HEK293 (cell line): ENCODE measurements at regions not wholly inside any gene's neighbourhood (a gene's known extent, or its start where the extent isn't known, plus 50 kb on each side); places are given as distances from the start of the nearest gene placed in this dataset.

Experiments used
- CTCF ChIA-PET: fragments of 350-600 bp; formaldehyde crosslinking; extraction: SDS; loops from one replicate; lab custom pipeline; 2021; ENCODE audit warnings: antibody characterized with exemption; lab: Yijun Ruan, JAX
- POLR2A ChIA-PET: fragments of 300-600 bp; formaldehyde crosslinking; extraction: SDS; loops from one replicate; lab custom pipeline; 2020; ENCODE audit warnings: antibody characterized with exemption, inconsistent platforms; lab: Yijun Ruan, JAX
- H3K27ac ChIP-seq: fragments of 200-500 bp; sonication (Bioruptor generic); 2 replicates; pipeline ENCODE4 v1.5.1; 2014; ENCODE audit warnings: low read depth, low read length, control low read depth, inconsistent platforms; ENCODE audit errors: extremely low read depth
- H3K36me3 ChIP-seq, 2 experiments: fragments of 200-500 bp in 1 of 2; sonication (Bioruptor generic) in 1 of 2; 1 replicate in 1 of 2; 2 replicates in 1 of 2; pipeline ENCODE4 v1.5.1; 2014 to 2017; ENCODE audit warnings: inconsistent platforms in 2 of 2, low read length in 2 of 2; ENCODE audit not compliant: control insufficient read depth in 2 of 2, insufficient read depth in 1 of 2
- H3K4me1 ChIP-seq: fragments of 200-500 bp; sonication (Bioruptor generic); 2 replicates; pipeline ENCODE4 v1.5.1; 2014; ENCODE audit warnings: mild to moderate bottlenecking, low read length, inconsistent platforms; ENCODE audit not compliant: control insufficient read depth, insufficient read depth
- H3K4me3 ChIP-seq: 2 replicates; pipeline ENCODE4 v1.5.1; 2011; ENCODE audit warnings: low read depth, mild to moderate bottlenecking, control low read depth, low read length, moderate library complexity
- H3K9me3 ChIP-seq: fragments of 200-500 bp; sonication (Bioruptor generic); 2 replicates; pipeline ENCODE4 v1.5.1; 2014; ENCODE audit warnings: low read depth, low read length, inconsistent platforms; ENCODE audit not compliant: control insufficient read depth, insufficient read depth
- BCL11A ChIP-seq: fragments of 450-650 bp; formaldehyde crosslinking; IDR thresholded peaks from 2 replicates; pipeline ENCODE4 v1.5.1; 2016; ENCODE audit warnings: low read depth, missing biosample characterization, missing genetic modification characterization
- GFI1B ChIP-seq: fragments of 450-650 bp; formaldehyde crosslinking; IDR thresholded peaks from 2 replicates; pipeline ENCODE4 v1.5.1; 2016; ENCODE audit warnings: missing biosample characterization, missing genetic modification characterization
- GLIS2 ChIP-seq: fragments of 450-650 bp; formaldehyde crosslinking; IDR thresholded peaks from 2 replicates; pipeline ENCODE4 v1.5.1; 2016; ENCODE audit warnings: missing biosample characterization, missing genetic modification characterization
- KLF7 ChIP-seq: fragments of 450-650 bp; formaldehyde crosslinking; IDR thresholded peaks from 2 replicates; pipeline ENCODE4 v1.5.1; 2016; ENCODE audit warnings: missing biosample characterization, missing genetic modification characterization, borderline replicate concordance
- MYNN ChIP-seq: fragments of 450-650 bp; formaldehyde crosslinking; IDR thresholded peaks from 2 replicates; pipeline ENCODE4 v1.5.1; 2016; ENCODE audit warnings: missing biosample characterization, missing genetic modification characterization, borderline replicate concordance
- RBAK ChIP-seq: fragments of 450-650 bp; formaldehyde crosslinking; IDR thresholded peaks from 2 replicates; pipeline ENCODE4 v1.5.1; 2016; ENCODE audit warnings: missing biosample characterization, missing genetic modification characterization
- SCRT1 ChIP-seq: fragments of 450-650 bp; formaldehyde crosslinking; IDR thresholded peaks from 2 replicates; pipeline ENCODE4 v1.5.1; 2016; ENCODE audit warnings: missing biosample characterization, missing genetic modification characterization, borderline replicate concordance
- SETDB1 ChIP-seq: IDR thresholded peaks from one replicate; pipeline ENCODE4 v1.6.1; 2017; ENCODE audit warnings: mild to moderate bottlenecking, low read length, moderate library complexity, mixed read lengths; ENCODE audit not compliant: insufficient read length
- ZBTB21 ChIP-seq: fragments of 450-650 bp; formaldehyde crosslinking; IDR thresholded peaks from 2 replicates; pipeline ENCODE4 v1.5.1; 2017; ENCODE audit warnings: missing biosample characterization, missing genetic modification characterization
- ZBTB8A ChIP-seq: fragments of 450-650 bp; formaldehyde crosslinking; IDR thresholded peaks from 2 replicates; pipeline ENCODE4 v1.5.1; 2016; ENCODE audit warnings: missing biosample characterization, missing genetic modification characterization
- ZIC2 ChIP-seq: fragments of 450-650 bp; formaldehyde crosslinking; IDR thresholded peaks from 2 replicates; pipeline ENCODE4 v1.5.1; 2016; ENCODE audit warnings: missing biosample characterization, missing genetic modification characterization
- ZNF112 ChIP-seq: fragments of 450-650 bp; formaldehyde crosslinking; IDR thresholded peaks from 2 replicates; pipeline ENCODE4 v1.5.0; 2017; ENCODE audit warnings: missing biosample characterization, missing genetic modification characterization
- ZNF157 ChIP-seq: fragments of 450-650 bp; formaldehyde crosslinking; IDR thresholded peaks from 2 replicates; pipeline ENCODE4 v1.5.1; 2016; ENCODE audit warnings: missing biosample characterization, missing genetic modification characterization
- ZNF239 ChIP-seq: fragments of 450-650 bp; formaldehyde crosslinking; IDR thresholded peaks from 2 replicates; pipeline ENCODE4 v1.5.1; 2016; ENCODE audit warnings: missing biosample characterization, missing genetic modification characterization
- ZNF248 ChIP-seq: fragments of 450-650 bp; formaldehyde crosslinking; IDR thresholded peaks from 2 replicates; pipeline ENCODE4 v1.5.1; 2017; ENCODE audit warnings: missing biosample characterization, missing genetic modification characterization
- ZNF266 ChIP-seq: fragments of 450-650 bp; formaldehyde crosslinking; IDR thresholded peaks from 2 replicates; pipeline ENCODE4 v1.5.1; 2016; ENCODE audit warnings: missing biosample characterization, missing genetic modification characterization, low read depth
- ZNF391 ChIP-seq: fragments of 450-650 bp; formaldehyde crosslinking; IDR thresholded peaks from 2 replicates; pipeline ENCODE4 v1.5.1; 2016; ENCODE audit warnings: low read depth, missing biosample characterization, missing genetic modification characterization, borderline replicate concordance
- ZNF48 ChIP-seq: fragments of 450-650 bp; formaldehyde crosslinking; IDR thresholded peaks from 2 replicates; pipeline ENCODE4 v1.5.1; 2016; ENCODE audit warnings: missing biosample characterization, missing genetic modification characterization
- ZNF626 ChIP-seq: fragments of 450-650 bp; sonication (Bioruptor Pico); formaldehyde crosslinking; IDR thresholded peaks from 2 replicates; pipeline ENCODE4 v1.5.1; 2018; ENCODE audit warnings: missing biosample characterization, missing genetic modification characterization, inconsistent platforms
- ZNF658 ChIP-seq: fragments of 450-650 bp; formaldehyde crosslinking; IDR thresholded peaks from 2 replicates; pipeline ENCODE4; 2016; ENCODE audit warnings: missing biosample characterization, missing genetic modification characterization
- ZNF670 ChIP-seq: fragments of 450-650 bp; formaldehyde crosslinking; IDR thresholded peaks from 2 replicates; pipeline ENCODE4 v1.5.1; 2016; ENCODE audit warnings: missing biosample characterization, missing genetic modification characterization, low read depth
- ZNF785 ChIP-seq: fragments of 450-650 bp; formaldehyde crosslinking; IDR thresholded peaks from 2 replicates; pipeline ENCODE4 v1.5.1; 2016; ENCODE audit warnings: missing biosample characterization, missing genetic modification characterization
- ZNF830 ChIP-seq: fragments of 450-650 bp; IDR thresholded peaks from 2 replicates; pipeline ENCODE4 v1.5.0; 2018; ENCODE audit warnings: missing biosample characterization, missing genetic modification characterization, low read depth, mild to moderate bottlenecking, moderate library complexity
- TF ChIP-seq, protein P1 (sequence below): fragments of 450-650 bp; formaldehyde crosslinking; IDR thresholded peaks from 2 replicates; pipeline ENCODE4 v1.5.1; 2016; ENCODE audit warnings: missing biosample characterization, missing genetic modification characterization
- TF ChIP-seq, protein P2 (sequence below): fragments of 450-650 bp; formaldehyde crosslinking; IDR thresholded peaks from 2 replicates; pipeline ENCODE4; 2016; ENCODE audit warnings: missing biosample characterization, missing genetic modification characterization
- TF ChIP-seq, protein P3 (sequence below): fragments of 450-650 bp; formaldehyde crosslinking; IDR thresholded peaks from 2 replicates; pipeline ENCODE4 v1.5.1; 2016; ENCODE audit warnings: missing biosample characterization, missing genetic modification characterization, borderline replicate concordance
- TF ChIP-seq, protein P4 (sequence below): fragments of 450-650 bp; formaldehyde crosslinking; IDR thresholded peaks from 2 replicates; pipeline ENCODE4 v1.5.1; 2016; ENCODE audit warnings: missing biosample characterization, missing genetic modification characterization
- TF ChIP-seq, protein P5 (sequence below): fragments of 450-650 bp; formaldehyde crosslinking; IDR thresholded peaks from 2 replicates; pipeline ENCODE4 v1.5.1; 2017; ENCODE audit warnings: missing biosample characterization, mild to moderate bottlenecking, missing genetic modification characterization, moderate library complexity
- TF ChIP-seq, protein P6 (sequence below): fragments of 450-650 bp; formaldehyde crosslinking; IDR thresholded peaks from 2 replicates; pipeline ENCODE4 v1.5.1; 2016; ENCODE audit warnings: missing biosample characterization, missing genetic modification characterization
- TF ChIP-seq, protein P7 (sequence below): fragments of 450-650 bp; formaldehyde crosslinking; IDR thresholded peaks from 2 replicates; pipeline ENCODE4 v1.5.1; 2016; ENCODE audit warnings: missing biosample characterization, missing genetic modification characterization

DNA sequence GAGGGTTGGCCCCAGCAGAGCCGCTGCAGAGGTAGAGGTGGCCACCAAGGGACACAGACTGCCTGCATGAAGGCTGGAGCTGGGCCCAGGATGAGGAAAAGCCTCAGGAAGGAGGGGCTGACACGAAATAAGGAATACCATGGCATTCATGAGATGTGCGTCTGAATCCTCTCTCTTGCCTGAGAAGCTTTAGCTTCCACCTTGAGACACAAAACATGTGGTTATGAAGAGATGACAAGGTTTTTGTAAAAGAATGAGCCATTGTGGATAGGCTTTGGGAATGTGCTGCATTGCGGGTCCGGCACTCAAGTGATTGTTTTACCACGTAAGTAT lies 82.7 kb downstream of the DAD1 start:
- CTCF ChIA-PET, result interaction anchor here (0.6 kb wide), 1 partner anchor 347 kb away, joined by 3 read pairs; no protein-coding TSS in a partner anchor
- H3K4me1 ChIP-seq, result peaks cover 3% of the 10 kb centered on the region; the same call in 1 of the 2 replicates

DNA sequence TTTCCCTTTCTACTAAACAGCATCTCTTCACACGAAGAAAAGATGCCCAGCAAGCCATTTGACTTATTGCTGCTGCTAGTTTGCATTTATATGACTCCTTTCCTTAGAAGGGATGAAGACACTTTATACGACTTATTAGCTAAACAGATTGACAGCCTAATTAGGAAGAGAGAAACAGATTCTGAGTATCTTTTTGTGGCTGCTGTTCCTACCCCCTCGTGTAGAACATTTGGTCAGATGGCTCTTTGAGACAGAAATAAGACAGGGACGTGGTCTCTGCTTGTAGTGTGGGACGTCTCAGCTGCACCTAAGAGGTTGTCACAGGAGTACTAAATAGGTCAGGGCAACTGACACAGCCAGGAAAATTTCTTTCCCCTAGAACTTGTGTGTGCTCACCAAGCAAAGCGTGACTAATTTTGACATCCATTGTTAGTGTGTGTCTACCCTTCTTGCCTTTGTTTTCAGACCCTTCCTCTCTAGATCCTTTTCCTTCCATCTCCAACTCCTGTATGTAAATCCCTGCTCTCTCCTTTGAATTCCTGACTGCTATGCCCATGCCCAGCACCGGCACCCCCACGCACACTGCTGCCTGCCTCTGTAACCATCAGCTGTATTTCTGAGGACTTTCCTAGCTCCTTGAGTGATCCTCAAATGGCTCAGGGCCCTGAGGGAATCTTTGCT lies 83.2 kb downstream of the DAD1 start:
- H3K9me3 ChIP-seq, result no peaks in the 10 kb centered on the region
- H3K4me1 ChIP-seq, result peaks cover 2% of the 10 kb centered on the region; the same call in 1 of the 2 replicates
- no peak overlapping the region for H3K4me3 ChIP-seq
- H3K36me3 ChIP-seq, result no peaks in the 10 kb centered on the region
- no peak overlapping the region for H3K27ac ChIP-seq
- ChIA-PET POLR2A (no interaction called here), CTCF (interaction anchor here (0.5 to 0.6 kb wide), 2 partner anchors 305 to 348 kb away, joined by 3 read pairs; no protein-coding TSS in a partner anchor)
- TF ChIP-seq ZNF670 (no peak), RBAK (no peak), ZNF239 (tag by site-specific recombination) (no peak), SCRT1 (no peak), ZNF48 (no peak), ZIC2 (tag by site-specific recombination) (no peak), ZNF157 (tag by site-specific recombination) (no peak), BCL11A (tag by site-specific recombination) (no peak), MYNN (no peak)
- TF ChIP-seq, protein P1, sequence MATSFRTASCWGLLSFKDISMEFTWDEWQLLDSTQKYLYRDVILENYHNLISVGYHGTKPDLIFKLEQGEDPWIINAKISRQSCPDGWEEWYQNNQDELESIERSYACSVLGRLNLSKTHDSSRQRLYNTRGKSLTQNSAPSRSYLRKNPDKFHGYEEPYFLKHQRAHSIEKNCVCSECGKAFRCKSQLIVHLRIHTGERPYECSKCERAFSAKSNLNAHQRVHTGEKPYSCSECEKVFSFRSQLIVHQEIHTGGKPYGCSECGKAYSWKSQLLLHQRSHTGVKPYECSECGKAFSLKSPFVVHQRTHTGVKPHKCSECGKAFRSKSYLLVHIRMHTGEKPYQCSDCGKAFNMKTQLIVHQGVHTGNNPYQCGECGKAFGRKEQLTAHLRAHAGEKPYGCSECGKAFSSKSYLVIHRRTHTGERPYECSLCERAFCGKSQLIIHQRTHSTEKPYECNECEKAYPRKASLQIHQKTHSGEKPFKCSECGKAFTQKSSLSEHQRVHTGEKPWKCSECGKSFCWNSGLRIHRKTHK, result no peak
- TF ChIP-seq, protein P2, sequence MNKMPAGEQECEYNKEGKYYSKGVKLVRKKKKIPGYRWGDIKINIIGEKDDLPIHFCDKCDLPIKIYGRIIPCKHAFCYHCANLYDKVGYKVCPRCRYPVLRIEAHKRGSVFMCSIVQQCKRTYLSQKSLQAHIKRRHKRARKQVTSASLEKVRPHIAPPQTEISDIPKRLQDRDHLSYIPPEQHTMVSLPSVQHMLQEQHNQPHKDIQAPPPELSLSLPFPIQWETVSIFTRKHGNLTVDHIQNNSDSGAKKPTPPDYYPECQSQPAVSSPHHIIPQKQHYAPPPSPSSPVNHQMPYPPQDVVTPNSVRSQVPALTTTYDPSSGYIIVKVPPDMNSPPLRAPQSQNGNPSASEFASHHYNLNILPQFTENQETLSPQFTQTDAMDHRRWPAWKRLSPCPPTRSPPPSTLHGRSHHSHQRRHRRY (tag by site-specific recombination), result no peak

More for the DNA sequence above, 82.7 kb downstream of the DAD1 start:
- no peak overlapping the region for H3K27ac ChIP-seq
- no peak overlapping the region for H3K4me3 ChIP-seq
- H3K36me3 ChIP-seq, result no peaks in the 10 kb centered on the region
- POLR2A ChIA-PET, result no interaction called here
- H3K9me3 ChIP-seq, result no peaks in the 10 kb centered on the region
- no peak for TF ChIP-seq ZNF391
- TF ChIP-seq ZBTB8A (tag by site-specific recombination), result no peak
- no peak for TF ChIP-seq ZNF157 (tag by site-specific recombination)
- TF ChIP-seq, protein P3, sequence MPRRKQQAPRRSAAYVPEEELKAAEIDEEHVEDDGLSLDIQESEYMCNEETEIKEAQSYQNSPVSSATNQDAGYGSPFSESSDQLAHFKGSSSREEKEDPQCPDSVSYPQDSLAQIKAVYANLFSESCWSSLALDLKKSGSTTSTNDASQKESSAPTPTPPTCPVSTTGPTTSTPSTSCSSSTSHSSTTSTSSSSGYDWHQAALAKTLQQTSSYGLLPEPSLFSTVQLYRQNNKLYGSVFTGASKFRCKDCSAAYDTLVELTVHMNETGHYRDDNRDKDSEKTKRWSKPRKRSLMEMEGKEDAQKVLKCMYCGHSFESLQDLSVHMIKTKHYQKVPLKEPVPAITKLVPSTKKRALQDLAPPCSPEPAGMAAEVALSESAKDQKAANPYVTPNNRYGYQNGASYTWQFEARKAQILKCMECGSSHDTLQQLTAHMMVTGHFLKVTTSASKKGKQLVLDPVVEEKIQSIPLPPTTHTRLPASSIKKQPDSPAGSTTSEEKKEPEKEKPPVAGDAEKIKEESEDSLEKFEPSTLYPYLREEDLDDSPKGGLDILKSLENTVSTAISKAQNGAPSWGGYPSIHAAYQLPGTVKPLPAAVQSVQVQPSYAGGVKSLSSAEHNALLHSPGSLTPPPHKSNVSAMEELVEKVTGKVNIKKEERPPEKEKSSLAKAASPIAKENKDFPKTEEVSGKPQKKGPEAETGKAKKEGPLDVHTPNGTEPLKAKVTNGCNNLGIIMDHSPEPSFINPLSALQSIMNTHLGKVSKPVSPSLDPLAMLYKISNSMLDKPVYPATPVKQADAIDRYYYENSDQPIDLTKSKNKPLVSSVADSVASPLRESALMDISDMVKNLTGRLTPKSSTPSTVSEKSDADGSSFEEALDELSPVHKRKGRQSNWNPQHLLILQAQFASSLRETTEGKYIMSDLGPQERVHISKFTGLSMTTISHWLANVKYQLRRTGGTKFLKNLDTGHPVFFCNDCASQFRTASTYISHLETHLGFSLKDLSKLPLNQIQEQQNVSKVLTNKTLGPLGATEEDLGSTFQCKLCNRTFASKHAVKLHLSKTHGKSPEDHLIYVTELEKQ, result no peak
- no peak for TF ChIP-seq ZNF830 (tag by site-specific recombination)
- no peak for TF ChIP-seq KLF7 (tag by site-specific recombination)
- TF ChIP-seq ZNF785, result no peak
- TF ChIP-seq ZBTB21 (tag by site-specific recombination), result no peak
- TF ChIP-seq, protein P4, sequence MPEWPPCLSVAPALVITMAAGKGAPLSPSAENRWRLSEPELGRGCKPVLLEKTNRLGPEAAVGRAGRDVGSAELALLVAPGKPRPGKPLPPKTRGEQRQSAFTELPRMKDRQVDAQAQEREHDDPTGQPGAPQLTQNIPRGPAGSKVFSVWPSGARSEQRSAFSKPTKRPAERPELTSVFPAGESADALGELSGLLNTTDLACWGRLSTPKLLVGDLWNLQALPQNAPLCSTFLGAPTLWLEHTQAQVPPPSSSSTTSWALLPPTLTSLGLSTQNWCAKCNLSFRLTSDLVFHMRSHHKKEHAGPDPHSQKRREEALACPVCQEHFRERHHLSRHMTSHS (tag by site-specific recombination), result no peak
- TF ChIP-seq ZNF658 (tag by site-specific recombination), result no peak
- TF ChIP-seq, protein P5, sequence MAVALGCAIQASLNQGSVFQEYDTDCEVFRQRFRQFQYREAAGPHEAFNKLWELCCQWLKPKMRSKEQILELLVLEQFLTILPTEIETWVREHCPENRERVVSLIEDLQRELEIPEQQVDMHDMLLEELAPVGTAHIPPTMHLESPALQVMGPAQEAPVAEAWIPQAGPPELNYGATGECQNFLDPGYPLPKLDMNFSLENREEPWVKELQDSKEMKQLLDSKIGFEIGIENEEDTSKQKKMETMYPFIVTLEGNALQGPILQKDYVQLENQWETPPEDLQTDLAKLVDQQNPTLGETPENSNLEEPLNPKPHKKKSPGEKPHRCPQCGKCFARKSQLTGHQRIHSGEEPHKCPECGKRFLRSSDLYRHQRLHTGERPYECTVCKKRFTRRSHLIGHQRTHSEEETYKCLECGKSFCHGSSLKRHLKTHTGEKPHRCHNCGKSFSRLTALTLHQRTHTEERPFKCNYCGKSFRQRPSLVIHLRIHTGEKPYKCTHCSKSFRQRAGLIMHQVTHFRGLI (tag by site-specific recombination), result no peak
- TF ChIP-seq GFI1B (tag by site-specific recombination), result no peak
- no peak for TF ChIP-seq ZNF248 (tag by site-specific recombination)
- TF ChIP-seq GLIS2 (tag by site-specific recombination), result no peak
- TF ChIP-seq, protein P6, sequence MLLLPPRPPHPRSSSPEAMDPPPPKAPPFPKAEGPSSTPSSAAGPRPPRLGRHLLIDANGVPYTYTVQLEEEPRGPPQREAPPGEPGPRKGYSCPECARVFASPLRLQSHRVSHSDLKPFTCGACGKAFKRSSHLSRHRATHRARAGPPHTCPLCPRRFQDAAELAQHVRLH (tag by site-specific recombination), result no peak
- TF ChIP-seq ZNF626 (tag by site-specific recombination), result no peak
- TF ChIP-seq, protein P7, sequence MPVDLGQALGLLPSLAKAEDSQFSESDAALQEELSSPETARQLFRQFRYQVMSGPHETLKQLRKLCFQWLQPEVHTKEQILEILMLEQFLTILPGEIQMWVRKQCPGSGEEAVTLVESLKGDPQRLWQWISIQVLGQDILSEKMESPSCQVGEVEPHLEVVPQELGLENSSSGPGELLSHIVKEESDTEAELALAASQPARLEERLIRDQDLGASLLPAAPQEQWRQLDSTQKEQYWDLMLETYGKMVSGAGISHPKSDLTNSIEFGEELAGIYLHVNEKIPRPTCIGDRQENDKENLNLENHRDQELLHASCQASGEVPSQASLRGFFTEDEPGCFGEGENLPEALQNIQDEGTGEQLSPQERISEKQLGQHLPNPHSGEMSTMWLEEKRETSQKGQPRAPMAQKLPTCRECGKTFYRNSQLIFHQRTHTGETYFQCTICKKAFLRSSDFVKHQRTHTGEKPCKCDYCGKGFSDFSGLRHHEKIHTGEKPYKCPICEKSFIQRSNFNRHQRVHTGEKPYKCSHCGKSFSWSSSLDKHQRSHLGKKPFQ, result no peak
- no peak for TF ChIP-seq ZNF266 (tag by site-specific recombination)
- no peak for TF ChIP-seq SETDB1
- TF ChIP-seq ZNF112 (tag by site-specific recombination), result no peak
